ENCODE measurements at regions not wholly inside any gene's neighbourhood (a gene's known extent, or its start where the extent isn't known, plus 50 kb on each side); places are given as distances from the start of the nearest gene placed in this dataset.

DNA sequence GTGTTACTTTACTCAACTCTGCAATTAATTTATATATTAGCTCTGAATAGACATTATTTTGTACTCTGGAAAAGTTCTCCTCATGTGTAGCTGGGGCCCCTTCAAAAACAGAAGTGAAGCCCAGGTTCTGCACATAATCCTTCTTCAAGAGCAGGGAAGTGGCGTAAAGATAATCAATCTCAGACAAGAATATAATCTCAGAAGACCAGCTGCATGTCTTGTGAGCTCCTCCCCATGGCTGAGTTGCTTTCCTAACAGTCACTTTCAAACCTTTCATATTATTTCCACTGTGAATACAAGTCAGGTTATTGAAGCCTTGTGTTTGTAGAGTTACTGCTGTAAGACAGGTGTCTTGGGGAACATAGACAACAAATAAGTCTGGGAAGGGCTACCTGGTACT is 691.9 kb downstream of the RFPL4B start:
- no peak overlapping the region for H3K4me3 ChIP-seq (replicated peaks; ENCODE audit: insufficient read depth, low read length)
- DNase-seq (ENCODE audit: low read depth in 1 of 2, low spot score in 1 of 2), result no peak
- H3K27ac ChIP-seq (replicated peaks), result no peak overlapping the region
- no peaks in the 10 kb centered on the region for H3K27me3 ChIP-seq (ENCODE audit: insufficient read depth, poor library complexity, severe bottlenecking)
- TF ChIP-seq GABPA (IDR thresholded peaks at IDR 0.05; ENCODE audit: low read depth) (no peak), POLR2AphosphoS5 (IDR thresholded peaks at IDR 0.05; ENCODE audit: low read depth) (no peak), SPI1 (IDR thresholded peaks at IDR 0.05; ENCODE audit: borderline replicate concordance, low read depth) (no peak)
- TF ChIP-seq, protein P1, sequence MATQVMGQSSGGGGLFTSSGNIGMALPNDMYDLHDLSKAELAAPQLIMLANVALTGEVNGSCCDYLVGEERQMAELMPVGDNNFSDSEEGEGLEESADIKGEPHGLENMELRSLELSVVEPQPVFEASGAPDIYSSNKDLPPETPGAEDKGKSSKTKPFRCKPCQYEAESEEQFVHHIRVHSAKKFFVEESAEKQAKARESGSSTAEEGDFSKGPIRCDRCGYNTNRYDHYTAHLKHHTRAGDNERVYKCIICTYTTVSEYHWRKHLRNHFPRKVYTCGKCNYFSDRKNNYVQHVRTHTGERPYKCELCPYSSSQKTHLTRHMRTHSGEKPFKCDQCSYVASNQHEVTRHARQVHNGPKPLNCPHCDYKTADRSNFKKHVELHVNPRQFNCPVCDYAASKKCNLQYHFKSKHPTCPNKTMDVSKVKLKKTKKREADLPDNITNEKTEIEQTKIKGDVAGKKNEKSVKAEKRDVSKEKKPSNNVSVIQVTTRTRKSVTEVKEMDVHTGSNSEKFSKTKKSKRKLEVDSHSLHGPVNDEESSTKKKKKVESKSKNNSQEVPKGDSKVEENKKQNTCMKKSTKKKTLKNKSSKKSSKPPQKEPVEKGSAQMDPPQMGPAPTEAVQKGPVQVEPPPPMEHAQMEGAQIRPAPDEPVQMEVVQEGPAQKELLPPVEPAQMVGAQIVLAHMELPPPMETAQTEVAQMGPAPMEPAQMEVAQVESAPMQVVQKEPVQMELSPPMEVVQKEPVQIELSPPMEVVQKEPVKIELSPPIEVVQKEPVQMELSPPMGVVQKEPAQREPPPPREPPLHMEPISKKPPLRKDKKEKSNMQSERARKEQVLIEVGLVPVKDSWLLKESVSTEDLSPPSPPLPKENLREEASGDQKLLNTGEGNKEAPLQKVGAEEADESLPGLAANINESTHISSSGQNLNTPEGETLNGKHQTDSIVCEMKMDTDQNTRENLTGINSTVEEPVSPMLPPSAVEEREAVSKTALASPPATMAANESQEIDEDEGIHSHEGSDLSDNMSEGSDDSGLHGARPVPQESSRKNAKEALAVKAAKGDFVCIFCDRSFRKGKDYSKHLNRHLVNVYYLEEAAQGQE (IDR thresholded peaks at IDR 0.05; ENCODE audit: insufficient replicate concordance, low read depth), result no peak
- TF ChIP-seq, protein P2, sequence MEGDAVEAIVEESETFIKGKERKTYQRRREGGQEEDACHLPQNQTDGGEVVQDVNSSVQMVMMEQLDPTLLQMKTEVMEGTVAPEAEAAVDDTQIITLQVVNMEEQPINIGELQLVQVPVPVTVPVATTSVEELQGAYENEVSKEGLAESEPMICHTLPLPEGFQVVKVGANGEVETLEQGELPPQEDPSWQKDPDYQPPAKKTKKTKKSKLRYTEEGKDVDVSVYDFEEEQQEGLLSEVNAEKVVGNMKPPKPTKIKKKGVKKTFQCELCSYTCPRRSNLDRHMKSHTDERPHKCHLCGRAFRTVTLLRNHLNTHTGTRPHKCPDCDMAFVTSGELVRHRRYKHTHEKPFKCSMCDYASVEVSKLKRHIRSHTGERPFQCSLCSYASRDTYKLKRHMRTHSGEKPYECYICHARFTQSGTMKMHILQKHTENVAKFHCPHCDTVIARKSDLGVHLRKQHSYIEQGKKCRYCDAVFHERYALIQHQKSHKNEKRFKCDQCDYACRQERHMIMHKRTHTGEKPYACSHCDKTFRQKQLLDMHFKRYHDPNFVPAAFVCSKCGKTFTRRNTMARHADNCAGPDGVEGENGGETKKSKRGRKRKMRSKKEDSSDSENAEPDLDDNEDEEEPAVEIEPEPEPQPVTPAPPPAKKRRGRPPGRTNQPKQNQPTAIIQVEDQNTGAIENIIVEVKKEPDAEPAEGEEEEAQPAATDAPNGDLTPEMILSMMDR (IDR thresholded peaks at IDR 0.05; ENCODE audit: insufficient read depth, low read length), result no peak

DNA sequence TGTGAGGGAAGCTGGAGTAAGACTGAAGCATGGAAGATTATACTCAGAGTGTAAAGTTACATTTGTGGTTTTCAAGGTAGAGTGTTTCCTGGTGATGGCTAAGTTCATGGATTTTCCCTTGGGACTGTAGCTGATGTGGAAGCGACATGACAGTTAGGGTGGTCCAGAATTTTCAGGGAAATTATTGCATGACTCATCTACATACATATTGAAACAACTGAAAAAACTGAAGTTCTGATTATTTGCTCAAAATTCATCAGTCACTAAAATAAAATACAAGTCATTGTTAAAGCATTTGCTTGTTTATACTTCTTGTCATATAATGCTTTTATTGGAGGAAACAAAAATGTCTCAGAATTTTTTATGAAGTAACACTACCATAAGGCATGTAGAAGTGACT is 700.0 kb downstream of the RFPL4B start:
- Histone ChIP-seq H3K27me3 (ENCODE audit: insufficient read depth, poor library complexity, severe bottlenecking) (no peaks in the 10 kb centered on the region), H3K27ac (replicated peaks) (no peak overlapping the region), H3K4me3 (replicated peaks; ENCODE audit: insufficient read depth, low read length) (no peak overlapping the region)
- TF ChIP-seq, protein P1 (IDR thresholded peaks at IDR 0.05; ENCODE audit: insufficient replicate concordance, low read depth), result no peak
- TF ChIP-seq, protein P2 (IDR thresholded peaks at IDR 0.05; ENCODE audit: insufficient read depth, low read length), result no peak
- TF ChIP-seq POLR2AphosphoS5 (IDR thresholded peaks at IDR 0.05; ENCODE audit: low read depth), result no peak
- no peak for TF ChIP-seq SPI1 (IDR thresholded peaks at IDR 0.05; ENCODE audit: borderline replicate concordance, low read depth)
- TF ChIP-seq GABPA (IDR thresholded peaks at IDR 0.05; ENCODE audit: low read depth), result no peak
- no peak for DNase-seq (ENCODE audit: low read depth in 1 of 2, low spot score in 1 of 2)

DNA sequence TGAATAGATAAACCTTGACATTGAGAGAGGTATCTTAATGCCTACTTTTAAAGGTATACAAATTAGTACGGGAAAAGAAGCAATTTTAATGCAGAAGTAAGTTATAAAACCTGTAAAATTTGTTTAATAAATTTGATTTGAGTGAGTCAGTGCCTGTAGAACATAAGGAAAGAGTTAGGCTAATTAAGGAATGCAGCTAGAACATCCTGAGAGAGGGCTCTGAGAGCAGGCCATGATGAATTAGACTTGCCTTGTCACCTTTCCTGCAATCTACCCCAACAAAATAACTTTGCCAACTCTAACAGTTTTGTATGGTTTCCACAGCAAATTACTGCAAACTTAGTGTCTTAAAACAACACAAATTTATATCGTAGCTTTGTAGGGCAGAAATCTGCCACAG is 700.8 kb downstream of the RFPL4B start:
- TF ChIP-seq, protein P1 (IDR thresholded peaks at IDR 0.05; ENCODE audit: insufficient replicate concordance, low read depth), result no peak
- TF ChIP-seq GABPA (IDR thresholded peaks at IDR 0.05; ENCODE audit: low read depth) (no peak), POLR2AphosphoS5 (IDR thresholded peaks at IDR 0.05; ENCODE audit: low read depth) (no peak), SPI1 (IDR thresholded peaks at IDR 0.05; ENCODE audit: borderline replicate concordance, low read depth) (no peak)
- TF ChIP-seq, protein P2 (IDR thresholded peaks at IDR 0.05; ENCODE audit: insufficient read depth, low read length), result no peak
- DNase-seq (ENCODE audit: low read depth in 1 of 2, low spot score in 1 of 2), result no peak
- H3K4me3 ChIP-seq (replicated peaks; ENCODE audit: insufficient read depth, low read length), result no peak overlapping the region
- H3K27me3 ChIP-seq (ENCODE audit: insufficient read depth, poor library complexity, severe bottlenecking), result no peaks in the 10 kb centered on the region
- no peak overlapping the region for H3K27ac ChIP-seq (replicated peaks)
